GM21515 (cell line): ENCODE measurements at regions not wholly inside any gene's neighbourhood (a gene's known extent, or its start where the extent isn't known, plus 50 kb on each side); places are given as distances from the start of the nearest gene placed in this dataset.
"Not testable (repeated sequence)": the region's sequence is repeated elsewhere in the genome, so short reads cannot be mapped to it uniquely, and the experiment has no call there.

ENCODE experiments used
- ATAC-seq: cut with Tn5 transposase; IDR thresholded peaks from one replicate; pipeline ENCODE4 v1.9.1; 2021; ENCODE audit not compliant: unreplicated experiment

DNA sequence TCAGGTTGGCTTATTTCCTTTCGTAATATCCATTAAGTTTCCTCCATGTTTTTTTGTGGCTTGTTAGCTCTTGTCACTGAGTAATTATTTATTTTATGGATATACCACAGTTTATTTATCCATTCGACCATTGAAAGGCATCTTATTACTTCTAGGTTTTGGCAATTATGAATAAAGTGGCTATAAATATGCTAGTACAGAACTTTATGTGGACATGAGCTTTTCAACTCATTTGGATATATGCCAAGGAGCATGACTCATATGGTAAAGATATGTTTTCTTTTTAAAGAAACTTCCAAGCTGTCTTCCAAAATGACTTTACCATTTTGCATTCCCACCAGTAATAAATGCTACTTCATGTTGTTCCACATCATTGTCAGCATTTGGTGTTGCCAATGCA lies 803.6 kb downstream of the GLUD2 start:
- no peak for ATAC-seq

DNA sequence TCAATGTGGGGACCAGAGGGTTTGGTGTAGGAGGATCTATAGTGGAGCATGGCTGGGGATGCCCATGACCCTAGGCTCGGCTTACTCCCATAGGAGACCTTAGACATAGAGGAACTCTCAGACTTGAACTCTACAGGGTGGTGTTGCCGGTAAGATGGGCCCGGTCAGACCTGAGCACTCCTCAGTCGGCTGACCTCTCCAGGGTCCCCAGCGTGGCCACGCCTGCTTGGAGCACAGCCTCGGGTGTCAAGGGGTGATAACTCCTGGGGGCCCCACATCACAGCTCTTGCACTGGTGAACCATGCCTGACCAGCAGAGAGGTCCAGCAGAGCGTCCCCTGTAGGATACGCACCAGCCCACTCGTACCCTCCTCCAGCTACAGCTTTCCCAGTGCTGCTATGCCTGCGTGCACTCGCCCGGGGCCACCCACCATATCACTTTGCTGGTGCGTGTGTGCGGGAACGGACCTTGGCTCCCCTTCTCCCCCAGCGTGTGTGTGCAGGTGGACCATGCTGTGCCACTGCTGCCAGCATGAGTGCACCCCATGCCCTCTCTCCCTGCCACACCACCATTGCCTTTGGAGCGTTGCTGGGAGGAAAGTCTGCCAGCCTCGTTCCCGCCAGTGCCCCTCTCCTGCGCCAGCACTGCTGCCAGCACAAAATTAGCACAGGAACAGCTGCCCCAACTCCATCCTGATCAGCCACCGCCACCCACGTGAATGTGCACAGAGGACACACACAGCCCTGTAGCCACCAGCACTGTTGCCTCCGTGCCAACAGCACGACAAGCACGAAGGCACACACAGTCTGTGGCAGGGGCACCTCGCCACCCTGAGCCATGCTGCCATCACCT lies 806.6 kb downstream of the GLUD2 start:
- ATAC-seq, result no peak

DNA sequence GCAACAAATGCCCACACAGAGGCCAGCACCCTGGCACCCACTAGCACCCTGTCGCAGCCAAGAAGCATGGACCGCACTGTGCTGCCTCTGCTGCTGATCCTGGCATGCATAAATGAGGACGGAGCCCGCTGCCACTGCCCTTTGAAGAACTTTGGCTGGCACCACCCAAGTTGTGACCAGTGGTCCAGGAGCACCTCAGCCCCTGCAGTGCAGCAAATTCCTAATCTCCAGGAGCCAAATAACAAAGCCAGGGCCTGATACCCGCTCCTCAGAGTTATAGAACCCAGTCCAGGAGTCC lies 807.2 kb downstream of the GLUD2 start:
- no peak for ATAC-seq

DNA sequence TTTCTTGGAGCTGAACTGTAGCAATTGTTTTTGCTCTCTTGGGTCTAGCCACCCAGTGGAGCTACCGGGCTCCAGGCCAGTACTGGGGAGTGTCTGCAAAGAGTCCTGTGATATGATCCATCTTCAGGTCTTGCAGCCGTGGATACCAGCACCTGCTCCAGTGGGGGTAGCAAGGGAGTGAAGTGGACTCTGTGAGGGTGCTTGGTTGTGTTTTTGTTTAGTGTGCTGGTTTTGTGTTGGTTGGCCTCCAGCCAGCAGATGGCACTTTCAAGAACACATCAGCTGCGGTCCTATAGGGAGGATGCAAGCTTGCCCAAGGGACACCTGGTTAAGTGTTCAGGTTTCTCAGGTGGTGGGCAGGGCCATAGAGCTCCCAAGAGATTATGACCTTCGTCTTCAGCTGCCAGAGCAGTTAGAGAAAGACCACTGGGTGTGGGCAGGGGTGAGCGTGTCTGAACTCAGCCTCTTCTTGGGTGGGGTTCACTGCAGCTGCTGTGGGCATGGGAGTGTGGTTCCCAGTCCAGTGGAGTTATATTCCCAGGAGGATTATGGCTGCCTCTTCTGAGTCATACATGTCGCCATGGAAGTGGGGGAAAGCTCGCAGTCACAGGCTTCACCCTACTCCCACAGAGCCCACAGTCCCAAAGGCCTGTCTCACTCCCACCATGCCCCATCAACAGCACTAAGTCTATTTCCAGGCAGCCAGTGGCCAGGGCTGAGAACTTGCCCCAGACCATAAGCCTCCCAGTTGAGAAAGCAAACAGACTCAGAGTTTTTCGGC lies 811.6 kb downstream of the GLUD2 start:
- ATAC-seq, result no peak

DNA sequence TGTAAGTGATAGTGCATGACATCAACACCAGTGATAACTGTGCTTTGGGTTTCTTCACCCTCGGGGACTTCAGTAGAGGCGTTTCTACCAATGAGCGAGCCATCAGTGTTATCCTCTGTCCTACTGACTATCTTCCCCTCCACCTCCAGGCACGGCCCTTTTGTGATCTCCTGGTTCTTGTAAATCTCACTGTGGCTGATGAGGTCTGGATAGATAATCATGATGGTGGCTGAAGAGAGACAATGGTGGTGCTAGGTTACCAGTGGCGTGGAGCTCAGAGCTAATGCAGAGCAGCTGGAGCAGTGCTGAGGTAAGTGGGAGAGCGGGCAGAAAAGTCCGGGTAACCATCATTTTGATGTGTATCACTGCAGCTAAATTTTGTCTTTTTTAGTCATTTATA lies 816.6 kb downstream of the GLUD2 start:
- ATAC-seq, result no peak

DNA sequence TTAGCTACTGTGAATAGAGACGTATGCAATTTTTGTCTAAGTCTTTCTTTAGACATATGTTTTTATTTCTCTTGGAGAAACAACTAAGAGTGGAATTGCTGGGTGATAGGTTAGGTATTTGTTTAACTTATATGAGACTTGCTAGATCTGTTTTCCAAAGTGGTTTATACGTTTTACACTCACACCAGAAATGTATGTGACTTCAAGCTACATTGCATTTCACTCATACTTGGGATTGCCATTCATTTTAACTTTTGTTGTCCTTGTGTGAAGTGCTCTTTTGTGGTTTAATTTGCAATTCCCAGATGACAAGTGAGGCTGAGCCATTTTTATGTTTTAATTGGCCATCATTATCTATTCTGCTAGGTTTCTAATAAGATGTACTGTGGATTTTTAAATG lies 817.2 kb downstream of the GLUD2 start:
- no peak for ATAC-seq

DNA sequence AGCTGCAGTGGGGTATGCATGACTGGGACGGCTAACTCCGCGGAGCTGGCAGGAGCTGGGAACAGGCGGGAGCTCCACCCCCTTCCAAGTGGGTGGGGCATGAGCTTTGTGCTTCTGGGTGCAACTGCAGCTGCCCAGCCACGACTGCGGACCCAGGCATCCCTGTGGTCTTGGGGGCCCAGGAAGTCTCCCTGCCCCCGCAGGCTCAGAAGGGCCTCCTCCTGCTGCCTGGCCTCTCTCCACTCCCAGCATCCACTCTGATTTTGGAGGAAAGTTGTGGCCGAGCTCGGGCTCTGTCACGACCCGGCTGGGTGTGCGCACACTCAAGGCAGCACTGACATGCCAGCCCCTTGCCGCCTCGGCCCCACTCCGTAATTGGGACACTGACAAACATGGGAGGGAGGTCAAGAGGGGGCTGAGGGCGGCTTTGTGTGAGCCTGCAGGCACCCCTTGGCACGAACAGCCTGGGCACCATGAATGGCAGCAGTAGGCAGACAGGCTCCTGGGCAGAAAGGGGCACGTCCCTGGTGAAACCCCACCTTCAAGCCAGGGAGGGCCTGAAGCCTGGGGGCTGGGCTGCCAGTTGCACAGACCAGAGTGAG lies 822.6 kb downstream of the GLUD2 start:
- no peak for ATAC-seq

DNA sequence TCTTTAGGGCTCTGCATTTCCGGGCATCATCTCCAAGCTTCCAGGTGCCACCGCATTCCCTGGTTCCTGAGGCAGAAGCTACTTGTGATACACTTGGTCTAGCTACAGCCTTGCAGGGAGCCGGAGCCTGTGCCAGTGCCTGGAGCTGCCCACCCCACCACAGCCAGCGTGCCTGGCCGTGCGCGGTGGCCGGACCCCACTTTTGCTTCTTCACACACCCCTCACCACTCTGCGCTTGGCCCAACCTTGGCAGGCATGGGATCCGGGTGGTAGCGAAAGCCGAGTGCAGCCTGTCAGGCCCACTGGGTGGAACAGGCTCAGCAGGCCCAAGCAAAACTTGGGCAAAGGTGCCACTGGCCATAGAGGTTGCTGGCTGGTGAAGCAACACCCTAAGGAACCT lies 823.7 kb downstream of the GLUD2 start:
- ATAC-seq, result no peak

DNA sequence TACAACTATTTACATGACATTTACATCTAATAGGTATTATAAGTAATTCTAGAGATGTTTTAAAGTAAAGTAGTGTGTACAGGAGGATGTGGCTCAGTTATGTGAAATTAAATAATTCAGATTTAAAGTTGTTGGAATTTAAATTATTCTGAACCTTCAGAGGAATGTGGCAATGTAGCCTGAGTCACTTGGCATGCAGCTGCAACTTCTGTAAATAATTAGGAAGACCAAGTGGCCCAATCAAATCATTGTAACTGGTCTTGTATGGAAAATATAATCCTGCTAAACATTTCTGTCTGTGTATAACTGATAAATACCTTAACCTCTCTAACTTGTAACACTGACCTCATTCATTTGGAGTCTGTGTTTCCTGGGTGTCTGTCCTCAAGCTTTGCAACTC lies 828.9 kb downstream of the GLUD2 start:
- no peak for ATAC-seq

DNA sequence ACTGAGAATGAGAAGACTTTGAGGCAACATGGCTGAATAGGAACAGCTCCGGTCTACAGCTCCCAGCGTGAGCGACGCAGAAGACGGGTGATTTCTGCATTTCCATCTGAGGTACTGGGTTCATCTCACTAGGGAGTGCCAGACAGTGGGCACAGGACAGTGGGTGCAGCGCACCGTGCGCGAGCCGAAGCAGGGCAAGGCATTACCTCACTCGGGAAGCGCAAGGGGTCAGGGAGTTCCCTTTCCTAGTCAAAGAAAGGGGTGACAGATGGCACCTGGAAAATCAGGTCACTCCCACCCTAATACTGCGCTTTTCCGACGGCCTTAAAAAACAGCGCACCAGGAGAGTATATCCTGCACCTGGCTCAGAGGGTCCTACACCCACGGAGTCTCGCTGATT lies 829.9 kb downstream of the GLUD2 start:
- not testable (repeated sequence) for ATAC-seq

DNA sequence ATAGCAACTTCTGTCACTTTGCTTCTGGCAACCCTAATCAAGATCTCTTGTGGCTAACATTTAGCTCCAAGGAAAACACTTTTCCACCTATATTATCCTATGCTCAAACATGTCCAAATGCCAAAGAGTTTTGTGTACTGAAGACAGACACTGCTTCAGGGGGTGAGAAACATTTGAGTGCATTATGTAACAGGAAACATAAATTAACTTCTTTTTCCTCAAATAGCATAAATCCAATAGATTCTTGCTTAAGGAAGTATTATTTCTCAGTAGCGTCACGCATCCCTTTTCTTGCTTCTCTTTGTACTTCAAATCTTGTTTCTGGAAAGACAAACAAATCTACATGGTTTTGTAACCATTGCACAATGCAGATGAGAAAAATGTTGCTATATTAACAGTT lies 839.1 kb downstream of the GLUD2 start:
- no peak for ATAC-seq

DNA sequence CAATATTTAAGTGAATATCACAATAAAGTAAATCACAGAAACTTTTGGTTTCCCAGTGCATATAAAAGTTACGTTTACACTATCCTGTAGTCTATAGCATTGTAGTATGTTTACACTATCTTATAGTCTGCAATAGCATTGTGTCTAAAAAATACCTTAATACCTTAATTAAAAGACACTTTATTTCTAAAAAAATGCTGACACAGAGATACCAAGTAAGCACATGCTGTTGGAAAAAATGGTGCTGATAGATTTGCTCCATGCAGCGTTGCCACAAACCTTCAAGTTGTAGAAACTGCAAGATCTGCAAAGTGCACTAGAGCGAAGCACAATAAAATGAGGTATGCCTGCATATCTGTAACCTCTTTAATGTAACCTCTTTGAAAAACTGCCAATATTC lies 847.3 kb downstream of the GLUD2 start:
- ATAC-seq, result no peak

DNA sequence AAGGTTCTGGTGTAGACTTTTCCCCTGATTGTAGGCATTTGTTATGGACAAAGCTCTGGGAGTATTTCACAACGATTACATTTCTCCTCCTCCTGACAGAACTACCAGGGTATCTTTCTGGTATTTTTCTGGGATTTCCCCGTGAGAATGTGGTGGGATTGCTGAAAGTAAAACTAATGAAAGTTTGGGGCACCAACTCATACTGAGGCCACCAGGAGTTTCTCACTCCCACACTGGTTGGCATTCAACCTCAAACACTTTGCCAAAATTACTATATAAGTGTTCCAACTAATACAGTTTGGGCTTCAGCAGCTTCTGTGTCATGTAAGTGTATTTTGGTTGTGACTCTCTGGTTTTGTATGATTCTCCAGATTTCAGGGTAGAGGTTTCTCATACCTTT lies 855.1 kb downstream of the GLUD2 start:
- no peak for ATAC-seq

DNA sequence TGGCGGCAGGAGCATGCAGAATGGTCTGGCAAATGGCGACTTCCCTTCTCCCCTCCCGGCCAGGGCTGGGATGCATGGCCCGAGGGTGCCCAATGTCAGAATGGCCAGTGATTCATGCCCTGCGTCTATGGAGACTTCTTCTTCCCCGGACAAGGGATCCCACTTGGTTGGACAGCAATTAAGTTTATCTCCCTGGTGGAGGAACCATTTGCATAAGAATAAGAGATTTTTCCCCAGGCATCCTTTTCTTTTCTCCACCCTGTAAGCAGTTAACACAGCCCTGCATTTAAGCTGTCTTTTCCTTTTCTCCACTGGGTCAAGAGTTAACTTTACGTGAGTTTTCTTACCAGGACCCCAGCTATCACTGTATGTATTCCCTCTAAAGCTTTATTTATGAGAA lies 856.6 kb downstream of the GLUD2 start:
- ATAC-seq, result no peak

DNA sequence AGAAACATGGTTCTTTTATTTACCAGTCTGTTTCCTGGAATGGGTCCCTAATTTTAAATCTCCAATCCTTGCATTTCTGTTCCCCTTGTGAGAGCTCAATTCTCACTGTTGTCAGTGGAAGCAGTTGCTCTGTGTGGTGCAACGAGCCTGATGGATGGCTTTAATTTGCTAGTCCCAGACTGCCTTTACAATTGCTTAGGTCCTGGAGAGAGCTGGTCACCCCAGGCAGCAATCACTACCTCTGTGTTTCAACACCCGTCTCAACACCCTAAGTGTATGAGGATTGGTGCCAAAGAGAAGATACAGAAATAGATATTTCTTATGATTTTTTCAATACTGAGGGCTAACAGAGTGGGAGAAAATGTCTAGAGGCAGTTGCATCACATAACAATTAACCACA lies 873.8 kb downstream of the GLUD2 start:
- ATAC-seq, result no peak

DNA sequence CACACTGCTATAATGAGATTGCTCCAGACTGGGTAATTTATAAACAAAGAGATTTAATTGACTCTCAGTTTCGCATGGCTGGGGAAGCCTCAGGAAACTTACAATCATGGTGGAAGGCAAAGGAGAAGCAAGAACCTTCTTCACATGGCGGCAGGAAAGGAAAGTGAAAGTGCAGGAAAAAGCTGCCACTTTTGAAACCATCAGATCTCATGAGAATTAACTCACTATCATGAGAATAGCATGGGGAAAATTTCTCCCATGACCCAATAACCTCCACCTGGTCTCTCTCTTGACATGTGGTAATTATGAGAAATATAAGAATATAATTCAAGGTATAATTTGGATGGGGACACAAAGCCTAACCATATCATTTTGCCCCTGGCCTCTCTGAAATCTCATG lies 884.2 kb downstream of the GLUD2 start:
- ATAC-seq, result no peak

DNA sequence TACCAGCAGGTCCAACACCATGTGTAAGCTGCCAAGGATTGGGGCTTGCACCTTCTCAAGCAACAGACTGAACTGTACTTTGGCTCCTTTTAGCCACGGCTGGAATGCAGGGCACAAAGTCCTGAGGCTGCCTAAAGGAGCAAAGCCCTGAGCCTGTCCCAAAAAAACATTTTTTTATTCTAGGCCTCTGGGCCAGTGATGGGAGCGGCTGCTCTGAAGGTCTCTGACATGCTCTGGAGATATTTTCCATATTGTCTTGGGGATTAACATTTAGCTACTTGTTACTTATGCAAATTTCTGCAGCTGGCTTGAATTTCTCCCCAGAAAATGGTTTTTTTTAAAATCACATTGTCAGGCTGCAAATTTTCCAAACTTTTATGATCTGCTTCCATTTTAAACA lies 885.3 kb downstream of the GLUD2 start:
- ATAC-seq, result no peak

DNA sequence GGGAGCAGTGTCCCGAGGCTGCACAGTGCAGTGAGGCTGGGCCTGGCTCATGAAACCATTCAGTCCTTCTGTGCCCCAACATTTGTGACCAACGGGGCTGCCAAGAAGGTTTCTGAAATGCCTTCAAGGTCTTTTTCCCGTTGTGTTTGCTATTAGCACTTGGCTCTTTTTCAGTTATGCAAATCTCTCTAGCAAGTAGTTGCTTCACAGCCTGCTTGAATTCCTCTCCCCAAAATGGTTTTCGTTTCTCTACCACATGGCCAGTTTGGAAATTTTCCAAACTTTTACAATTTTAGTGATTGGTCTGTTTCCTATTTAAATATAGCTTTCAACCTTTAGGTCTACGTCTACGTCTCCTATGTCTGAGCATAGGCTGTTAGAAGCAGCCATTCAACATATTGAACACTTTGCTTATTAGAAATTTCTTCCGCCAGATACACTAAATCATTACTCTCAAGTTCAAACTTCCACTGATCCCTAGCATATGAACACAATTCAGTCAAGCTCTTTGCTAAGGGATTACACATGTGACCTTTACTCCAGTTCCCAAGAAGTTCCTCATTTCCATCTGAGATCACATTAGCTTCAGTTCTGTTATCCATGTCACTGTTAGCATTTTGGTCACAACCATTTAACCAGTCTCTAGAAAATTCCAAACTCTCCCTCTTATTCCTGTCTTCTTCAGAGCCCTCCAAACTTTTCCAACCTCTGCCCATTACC lies 901.8 kb downstream of the GLUD2 start:
- no peak for ATAC-seq

DNA sequence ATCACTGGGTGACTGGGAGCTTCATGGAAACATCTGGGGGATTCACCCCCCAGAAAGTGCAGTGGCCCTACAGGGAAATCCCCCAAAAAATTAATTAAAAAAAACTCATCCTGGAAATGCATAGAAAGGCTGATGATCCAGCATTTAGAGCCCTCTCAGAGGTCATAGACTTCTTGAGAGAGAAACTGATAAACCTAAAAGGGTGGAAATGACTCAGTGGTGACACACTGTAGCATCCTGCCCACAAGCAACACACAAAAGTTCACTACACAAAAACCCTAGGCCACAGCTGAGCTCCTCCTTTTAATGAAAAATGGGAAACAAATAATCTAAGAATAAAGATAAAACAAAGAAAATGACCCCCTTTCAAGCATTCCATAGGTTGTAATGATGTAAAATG lies 911.5 kb downstream of the GLUD2 start:
- ATAC-seq, result no peak

DNA sequence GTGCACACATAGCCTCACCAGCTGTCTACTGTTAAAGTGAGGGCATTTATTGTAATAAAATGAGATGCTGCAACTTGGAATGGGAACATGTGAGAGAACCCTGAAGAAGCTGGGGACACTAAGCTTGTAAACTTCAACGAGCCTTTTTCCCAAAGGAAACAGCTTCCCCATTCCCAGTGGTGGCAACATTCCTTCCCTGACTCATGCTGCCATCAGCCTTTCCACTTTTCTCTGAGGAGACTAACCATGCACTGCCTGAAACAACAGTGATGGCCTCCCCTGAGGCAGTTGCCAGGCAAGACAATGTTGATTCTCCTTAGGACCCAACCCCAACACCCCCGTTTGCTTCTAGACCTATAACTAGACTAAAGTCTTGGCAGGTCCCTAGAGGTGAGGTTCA lies 928.3 kb downstream of the GLUD2 start:
- ATAC-seq, result no peak

DNA sequence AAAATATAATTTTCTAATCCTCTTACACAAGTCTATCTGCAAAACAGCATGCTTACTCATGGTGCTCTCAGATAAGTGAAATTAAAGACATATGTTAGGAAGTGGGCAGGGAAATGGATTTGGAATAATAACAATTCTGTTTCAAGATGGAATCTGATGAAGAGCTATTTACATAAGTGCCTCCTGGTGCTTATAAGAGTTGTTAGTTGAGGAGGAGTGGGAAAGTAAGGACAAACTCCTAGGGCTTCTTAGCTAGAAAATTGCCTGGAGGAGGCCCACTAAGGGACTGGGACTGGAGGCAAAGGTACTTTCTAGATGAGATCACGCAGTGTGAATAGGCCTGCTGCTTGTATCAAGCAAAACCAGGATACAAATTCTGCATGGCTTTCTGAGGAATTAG lies 939.8 kb downstream of the GLUD2 start:
- ATAC-seq, result no peak

DNA sequence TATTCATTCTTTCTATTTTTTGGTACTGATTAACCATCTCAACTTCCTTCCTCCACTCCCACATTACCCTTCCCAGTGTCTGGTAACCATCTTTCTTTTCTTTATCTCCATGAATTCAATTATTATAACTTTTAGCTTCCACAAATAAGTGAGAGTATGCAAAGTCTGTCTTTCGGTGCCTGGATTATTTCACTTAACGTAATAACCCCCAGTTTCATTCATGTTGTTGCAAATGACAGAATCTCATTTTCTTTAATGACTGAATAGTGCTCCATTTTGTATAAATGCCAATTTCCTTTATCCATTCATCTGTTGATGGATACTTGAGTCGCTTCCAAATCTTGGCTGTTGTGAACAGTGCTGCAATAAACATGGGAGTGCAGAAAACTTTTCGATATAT lies 940.4 kb downstream of the GLUD2 start:
- no peak for ATAC-seq
